ENCODE measurements at regions not wholly inside any gene's neighbourhood (a gene's known extent, or its start where the extent isn't known, plus 50 kb on each side); places are given as distances from the start of the nearest gene placed in this dataset.

- no peak for TF ChIP-seq EZH2 (IDR thresholded peaks at IDR 0.05; ENCODE audit: borderline replicate concordance, low read length)
- TF ChIP-seq, protein P1, sequence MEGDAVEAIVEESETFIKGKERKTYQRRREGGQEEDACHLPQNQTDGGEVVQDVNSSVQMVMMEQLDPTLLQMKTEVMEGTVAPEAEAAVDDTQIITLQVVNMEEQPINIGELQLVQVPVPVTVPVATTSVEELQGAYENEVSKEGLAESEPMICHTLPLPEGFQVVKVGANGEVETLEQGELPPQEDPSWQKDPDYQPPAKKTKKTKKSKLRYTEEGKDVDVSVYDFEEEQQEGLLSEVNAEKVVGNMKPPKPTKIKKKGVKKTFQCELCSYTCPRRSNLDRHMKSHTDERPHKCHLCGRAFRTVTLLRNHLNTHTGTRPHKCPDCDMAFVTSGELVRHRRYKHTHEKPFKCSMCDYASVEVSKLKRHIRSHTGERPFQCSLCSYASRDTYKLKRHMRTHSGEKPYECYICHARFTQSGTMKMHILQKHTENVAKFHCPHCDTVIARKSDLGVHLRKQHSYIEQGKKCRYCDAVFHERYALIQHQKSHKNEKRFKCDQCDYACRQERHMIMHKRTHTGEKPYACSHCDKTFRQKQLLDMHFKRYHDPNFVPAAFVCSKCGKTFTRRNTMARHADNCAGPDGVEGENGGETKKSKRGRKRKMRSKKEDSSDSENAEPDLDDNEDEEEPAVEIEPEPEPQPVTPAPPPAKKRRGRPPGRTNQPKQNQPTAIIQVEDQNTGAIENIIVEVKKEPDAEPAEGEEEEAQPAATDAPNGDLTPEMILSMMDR (IDR thresholded peaks at IDR 0.05; ENCODE audit: low read length): no peak
These were observed 161.1 kb downstream of the NUAK1 start for GRCh38 chr12:105977652-105978051.

Measured in OCI-LY1 (cell line).